Nephron progenitor cell (in vitro differentiated cells): ENCODE measurements at regions not wholly inside any gene's neighbourhood (a gene's known extent, or its start where the extent isn't known, plus 50 kb on each side); places are given as distances from the start of the nearest gene placed in this dataset.
A peak's percentile ranks its signal among the peaks of the same experiment; 100 is the strongest.

ENCODE experiments used
- DNase-seq: peaks from one replicate; pipeline ENCODE4 v3.0.0; 2021
- H3K27ac Mint-ChIP-seq: 2 replicates; pipeline ENCODE4 v1.8.0; 2021; ENCODE audit warnings: mild to moderate bottlenecking, moderate library complexity, mixed read lengths
- H3K27me3 Mint-ChIP-seq: 2 replicates; pipeline ENCODE4 v1.8.0; 2021; ENCODE audit warnings: mild to moderate bottlenecking, low read depth, mixed read lengths; ENCODE audit not compliant: poor library complexity
- H3K36me3 Mint-ChIP-seq: 2 replicates; pipeline ENCODE4 v1.8.0; 2021; ENCODE audit warnings: low read depth, mixed read lengths
- H3K4me1 Mint-ChIP-seq: 2 replicates; pipeline ENCODE4 v1.8.0; 2021; ENCODE audit warnings: mixed read lengths
- H3K4me3 Mint-ChIP-seq: 2 replicates; pipeline ENCODE4 v1.8.0; 2021; ENCODE audit warnings: mild to moderate bottlenecking, moderate library complexity, mixed read lengths
- H3K9me3 Mint-ChIP-seq: 2 replicates; pipeline ENCODE4 v1.8.0; 2021; ENCODE audit warnings: mild to moderate bottlenecking, moderate library complexity, mixed read lengths
- TF ChIP-seq, protein P1 (sequence below): fragments of 200-600 bp; sonication (generic); IDR thresholded peaks from 2 replicates; pipeline ENCODE4 v1.5.0; 2021; ENCODE audit warnings: antibody characterized with exemption

DNA sequence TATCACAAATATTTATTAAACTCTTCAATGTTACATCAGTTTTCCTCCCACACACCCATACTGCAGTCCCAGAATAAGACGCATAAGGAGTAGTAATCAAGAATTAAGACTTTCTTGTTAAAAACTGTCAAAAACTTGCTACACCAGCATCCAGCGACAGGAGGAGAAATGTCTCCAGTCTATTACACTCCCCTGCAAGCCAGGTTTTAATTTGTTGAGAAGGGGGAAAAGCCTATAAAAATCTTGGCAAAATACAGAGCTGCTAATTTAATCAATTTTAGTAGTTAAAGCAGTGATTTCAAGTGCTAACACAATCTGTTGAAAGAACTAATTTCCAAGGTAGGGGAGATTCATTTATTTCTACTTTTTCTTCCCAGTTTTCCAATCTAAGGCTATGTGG lies 102.0 kb upstream of the MED13 start:
- Mint-ChIP-seq H3K9me3 (no peaks in the 10 kb centered on the region), H3K36me3 (no peaks in the 10 kb centered on the region), H3K27ac (no peak overlapping the region), H3K27me3 (no peaks in the 10 kb centered on the region), H3K4me3 (no peak overlapping the region), H3K4me1 (peaks cover 8% of the 10 kb centered on the region)
- TF ChIP-seq, protein P1, sequence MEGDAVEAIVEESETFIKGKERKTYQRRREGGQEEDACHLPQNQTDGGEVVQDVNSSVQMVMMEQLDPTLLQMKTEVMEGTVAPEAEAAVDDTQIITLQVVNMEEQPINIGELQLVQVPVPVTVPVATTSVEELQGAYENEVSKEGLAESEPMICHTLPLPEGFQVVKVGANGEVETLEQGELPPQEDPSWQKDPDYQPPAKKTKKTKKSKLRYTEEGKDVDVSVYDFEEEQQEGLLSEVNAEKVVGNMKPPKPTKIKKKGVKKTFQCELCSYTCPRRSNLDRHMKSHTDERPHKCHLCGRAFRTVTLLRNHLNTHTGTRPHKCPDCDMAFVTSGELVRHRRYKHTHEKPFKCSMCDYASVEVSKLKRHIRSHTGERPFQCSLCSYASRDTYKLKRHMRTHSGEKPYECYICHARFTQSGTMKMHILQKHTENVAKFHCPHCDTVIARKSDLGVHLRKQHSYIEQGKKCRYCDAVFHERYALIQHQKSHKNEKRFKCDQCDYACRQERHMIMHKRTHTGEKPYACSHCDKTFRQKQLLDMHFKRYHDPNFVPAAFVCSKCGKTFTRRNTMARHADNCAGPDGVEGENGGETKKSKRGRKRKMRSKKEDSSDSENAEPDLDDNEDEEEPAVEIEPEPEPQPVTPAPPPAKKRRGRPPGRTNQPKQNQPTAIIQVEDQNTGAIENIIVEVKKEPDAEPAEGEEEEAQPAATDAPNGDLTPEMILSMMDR: no peak
- DNase-seq: no peak

DNA sequence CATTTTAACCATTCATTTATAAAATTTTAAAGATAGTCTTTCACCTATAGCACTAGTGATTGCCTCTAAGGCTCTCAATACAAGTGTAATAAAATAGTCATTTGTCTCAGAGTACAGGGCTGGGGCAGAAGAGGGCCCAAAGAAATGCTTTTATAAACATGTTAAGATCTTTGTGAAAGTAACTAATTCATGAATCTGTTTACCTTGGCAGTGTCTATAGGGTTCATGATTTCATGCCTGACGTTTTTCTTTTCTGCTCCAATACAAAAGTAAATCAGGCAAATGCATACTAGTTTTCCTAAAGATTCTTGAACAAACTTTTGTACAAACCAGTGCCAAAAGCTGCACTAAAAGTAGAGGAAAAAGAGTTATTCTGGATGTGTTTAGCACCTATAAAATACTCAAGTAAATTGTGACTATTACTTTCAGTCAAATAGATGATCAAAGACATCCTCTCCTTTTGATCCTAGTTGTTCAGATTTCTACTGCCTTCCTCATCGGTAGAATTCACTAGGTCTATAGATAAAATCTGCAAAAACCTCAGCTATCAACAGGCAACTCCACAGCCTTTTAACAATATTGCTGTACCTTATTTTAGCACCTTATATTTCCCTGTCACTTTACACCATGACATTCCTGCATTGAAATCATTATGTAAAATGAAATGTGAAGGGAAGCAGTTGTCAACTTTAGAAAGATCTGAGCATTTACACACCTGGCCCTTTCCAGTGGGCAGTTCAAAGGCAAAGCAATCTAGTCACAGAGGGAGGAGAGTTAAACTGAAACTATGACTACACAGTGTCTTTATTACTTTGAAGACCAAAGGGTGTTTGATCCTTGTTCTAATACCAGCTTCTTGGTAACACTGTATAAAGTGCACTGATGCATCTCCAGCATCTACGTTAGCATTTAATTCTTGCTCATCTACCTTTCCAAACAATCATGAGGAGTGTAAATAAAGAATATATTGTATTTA lies 100.0 kb upstream of the MED13 start:
- Mint-ChIP-seq H3K4me1 (peaks cover 8% of the 10 kb centered on the region), H3K27ac (peak overlapping the region; percentile 77), H3K9me3 (no peaks in the 10 kb centered on the region), H3K27me3 (no peaks in the 10 kb centered on the region), H3K36me3 (no peaks in the 10 kb centered on the region), H3K4me3 (no peak overlapping the region)
- TF ChIP-seq, protein P1: no peak
- DNase-seq: no peak

DNA sequence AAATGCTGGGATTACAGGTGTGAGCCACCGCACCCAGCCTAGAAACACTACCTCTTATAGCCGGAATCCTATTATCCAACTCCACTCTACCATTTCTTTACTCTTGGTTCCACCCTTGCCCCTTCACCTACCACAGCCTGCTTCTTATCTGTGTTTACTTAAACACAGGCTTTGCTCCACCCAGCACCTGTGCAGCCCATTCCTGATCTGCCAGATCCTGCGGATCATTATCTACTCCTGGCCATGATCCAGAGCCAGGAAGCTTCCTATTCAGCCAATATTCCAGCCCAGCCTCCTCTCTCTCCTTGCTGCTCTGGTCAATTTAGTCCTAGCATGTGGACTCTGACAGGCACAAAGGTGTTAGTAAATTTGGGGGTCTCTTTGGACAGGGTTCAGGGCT lies 98.8 kb upstream of the MED13 start:
- Mint-ChIP-seq H3K4me3 (no peak overlapping the region), H3K9me3 (no peaks in the 10 kb centered on the region), H3K36me3 (no peaks in the 10 kb centered on the region), H3K4me1 (peaks cover 8% of the 10 kb centered on the region), H3K27ac (no peak overlapping the region), H3K27me3 (no peaks in the 10 kb centered on the region)
- TF ChIP-seq, protein P1: no peak
- no peak for DNase-seq

DNA sequence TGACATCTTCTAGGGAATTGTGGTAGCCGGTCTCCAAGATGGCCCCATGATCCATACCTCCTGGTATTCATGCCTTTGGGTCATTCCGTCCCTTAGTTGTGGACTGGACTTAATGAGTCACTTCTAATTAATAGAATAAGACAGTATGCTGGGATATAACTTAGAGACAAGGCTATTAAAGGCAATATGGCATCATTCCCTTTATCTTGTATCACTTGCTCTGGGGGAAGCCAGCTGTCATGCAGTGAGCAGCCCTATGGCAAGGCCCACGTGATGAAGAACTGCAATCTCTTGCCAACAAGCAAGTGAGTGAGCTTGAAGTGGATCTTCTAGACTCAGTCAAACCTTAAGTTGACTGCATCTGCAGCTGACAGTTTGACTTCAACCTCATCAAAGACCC lies 97.8 kb upstream of the MED13 start:
- no peaks in the 10 kb centered on the region for H3K9me3 Mint-ChIP-seq
- H3K4me3 Mint-ChIP-seq: no peak overlapping the region
- peaks cover 8% of the 10 kb centered on the region for H3K4me1 Mint-ChIP-seq
- DNase-seq: no peak
- no peaks in the 10 kb centered on the region for H3K36me3 Mint-ChIP-seq
- H3K27me3 Mint-ChIP-seq: no peaks in the 10 kb centered on the region
- H3K27ac Mint-ChIP-seq: no peak overlapping the region
- TF ChIP-seq, protein P1: no peak

DNA sequence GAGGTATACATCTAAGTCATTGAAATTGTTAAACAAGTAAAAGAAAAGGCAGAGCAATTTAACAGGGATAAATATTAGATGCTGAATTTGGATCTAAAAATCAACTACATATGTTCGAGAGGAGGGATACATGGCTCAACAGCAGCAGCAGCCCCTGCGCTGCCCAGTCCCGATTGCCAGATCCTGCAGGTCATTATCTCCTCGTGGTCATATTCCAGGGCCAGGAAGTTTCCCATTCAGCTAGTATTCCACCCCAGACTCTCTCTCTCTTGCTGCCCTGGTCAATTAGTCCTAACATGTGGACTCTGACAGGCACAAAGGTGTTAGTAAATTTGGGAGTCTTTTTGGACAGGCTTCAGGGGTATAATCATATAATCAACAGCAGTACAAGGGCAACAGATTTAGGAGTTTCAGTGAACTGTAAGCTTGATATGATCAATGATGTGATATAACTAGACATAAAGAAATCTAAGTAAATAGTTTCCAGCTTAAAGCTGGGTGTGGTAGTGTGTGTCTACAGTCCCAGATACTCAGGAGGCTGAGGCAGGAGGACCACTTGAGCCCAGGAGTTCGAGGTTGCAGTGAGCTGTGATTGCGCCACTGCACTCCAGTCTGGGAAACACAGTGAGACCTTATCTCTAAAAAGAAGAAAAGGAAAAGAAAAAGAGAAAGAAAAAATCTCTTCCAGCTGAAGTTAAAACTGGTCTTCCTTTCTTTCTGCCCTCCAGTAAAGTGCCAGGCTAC lies 96.5 kb upstream of the MED13 start:
- no peak for DNase-seq
- H3K4me1 Mint-ChIP-seq: peaks cover 8% of the 10 kb centered on the region
- H3K27me3 Mint-ChIP-seq: no peaks in the 10 kb centered on the region
- no peaks in the 10 kb centered on the region for H3K9me3 Mint-ChIP-seq
- H3K4me3 Mint-ChIP-seq: no peak overlapping the region
- TF ChIP-seq, protein P1: no peak
- H3K36me3 Mint-ChIP-seq: no peaks in the 10 kb centered on the region
- H3K27ac Mint-ChIP-seq: no peak overlapping the region
